ENCODE measurements at regions not wholly inside any gene's neighbourhood (a gene's known extent, or its start where the extent isn't known, plus 50 kb on each side); places are given as distances from the start of the nearest gene placed in this dataset.

GRCh38 chr4:180578175-180578574 is 1665.0 kb upstream of the TENM3 start:
- ChIA-PET POLR2A (no interaction called here), CTCF (no interaction called here)
- H3K36me3 Mint-ChIP-seq = no peaks in the 10 kb centered on the region
- peaks cover 0 to 4% (median 3%) of the 10 kb centered on the region in 5 donors for H3K9me3 Mint-ChIP-seq
- H3K4me3 Mint-ChIP-seq = no peak overlapping the region
- Histone ChIP-seq H3K36me3 (ENCODE audit: insufficient read depth, low read length) (no peaks in the 10 kb centered on the region), H3K4me1 (ENCODE audit: insufficient read depth, low read length) (no peaks in the 10 kb centered on the region), H3K27me3 (ENCODE audit: insufficient read depth, low read length, poor library complexity, severe bottlenecking) (no peaks in the 10 kb centered on the region), H3K4me3 (ENCODE audit: low read length) (no peak overlapping the region), H3K9me3 (ENCODE audit: low read length) (no peaks in the 10 kb centered on the region), H3K27ac (ENCODE audit: low read depth, low read length) (no peak overlapping the region)
- H3K27ac Mint-ChIP-seq = no peak overlapping the region
- DNase-seq = no peak
- no peaks in the 10 kb centered on the region for H3K27me3 Mint-ChIP-seq
- H3K4me1 Mint-ChIP-seq = no peaks in the 10 kb centered on the region

GRCh38 chr4:180581061-180581460 is 1662.1 kb upstream of the TENM3 start:
- CTCF ChIA-PET = no interaction called here
- DNase-seq = no peak
- Mint-ChIP-seq H3K27me3 (no peaks in the 10 kb centered on the region), H3K27ac (no peak overlapping the region), H3K36me3 (no peaks in the 10 kb centered on the region), H3K4me1 (no peaks in the 10 kb centered on the region), H3K4me3 (no peak overlapping the region), H3K9me3 (peaks cover 0 to 4% (median 2%) of the 10 kb centered on the region in 5 donors)
- Histone ChIP-seq H3K9me3 (ENCODE audit: low read length) (no peaks in the 10 kb centered on the region), H3K27me3 (ENCODE audit: insufficient read depth, low read length, poor library complexity, severe bottlenecking) (no peaks in the 10 kb centered on the region), H3K4me1 (ENCODE audit: insufficient read depth, low read length) (no peaks in the 10 kb centered on the region), H3K27ac (ENCODE audit: low read depth, low read length) (no peak overlapping the region), H3K4me3 (ENCODE audit: low read length) (no peak overlapping the region), H3K36me3 (ENCODE audit: insufficient read depth, low read length) (no peaks in the 10 kb centered on the region)
- POLR2A ChIA-PET = no interaction called here

DNA sequence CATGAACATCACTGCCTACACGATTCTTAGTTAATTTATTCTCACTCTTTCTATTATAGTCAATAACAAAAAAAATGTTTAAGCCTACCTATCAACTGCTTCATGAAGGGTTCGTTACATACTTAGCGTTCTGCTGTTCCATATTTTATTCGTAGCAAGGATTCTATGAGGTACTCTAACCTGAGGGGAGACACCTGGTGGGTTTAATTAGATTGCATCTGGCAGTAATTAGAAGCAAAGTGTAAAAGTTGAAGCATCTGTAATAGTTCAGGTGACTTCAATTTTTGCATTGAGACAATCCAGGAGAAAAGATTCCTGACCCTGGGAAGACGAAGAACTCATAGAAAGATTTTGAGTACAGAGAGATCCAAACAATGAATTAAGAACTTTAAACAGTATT is 1655.8 kb upstream of the TENM3 start:
- ChIA-PET POLR2A (no interaction called here), CTCF (no interaction called here)
- no peaks in the 10 kb centered on the region for H3K36me3 ChIP-seq (ENCODE audit: insufficient read depth, low read length)
- no peaks in the 10 kb centered on the region for H3K4me1 ChIP-seq (ENCODE audit: insufficient read depth, low read length)
- H3K9me3 ChIP-seq (ENCODE audit: low read length) = no peaks in the 10 kb centered on the region
- no peak overlapping the region for H3K27ac ChIP-seq (ENCODE audit: low read depth, low read length)
- Mint-ChIP-seq H3K4me1 (no peaks in the 10 kb centered on the region), H3K36me3 (no peaks in the 10 kb centered on the region), H3K27me3 (no peaks in the 10 kb centered on the region), H3K9me3 (no peaks in the 10 kb centered on the region), H3K4me3 (no peak overlapping the region), H3K27ac (no peak overlapping the region)
- no peaks in the 10 kb centered on the region for H3K27me3 ChIP-seq (ENCODE audit: insufficient read depth, low read length, poor library complexity, severe bottlenecking)
- DNase-seq = no peak
- no peak overlapping the region for H3K4me3 ChIP-seq (ENCODE audit: low read length)

- Histone ChIP-seq H3K4me1 (ENCODE audit: insufficient read depth, low read length) (no peaks in the 10 kb centered on the region), H3K4me3 (ENCODE audit: low read length) (no peak overlapping the region), H3K27me3 (ENCODE audit: insufficient read depth, low read length, poor library complexity, severe bottlenecking) (no peaks in the 10 kb centered on the region), H3K36me3 (ENCODE audit: insufficient read depth, low read length) (no peaks in the 10 kb centered on the region), H3K9me3 (ENCODE audit: low read length) (no peaks in the 10 kb centered on the region), H3K27ac (ENCODE audit: low read depth, low read length) (no peak overlapping the region)
- Mint-ChIP-seq H3K4me3 (no peak overlapping the region), H3K36me3 (no peaks in the 10 kb centered on the region), H3K4me1 (no peaks in the 10 kb centered on the region), H3K27ac (no peak overlapping the region), H3K27me3 (no peaks in the 10 kb centered on the region), H3K9me3 (peaks cover 0 to 9% (median 0%) of the 10 kb centered on the region in 5 donors)
- ChIA-PET POLR2A (no interaction called here), CTCF (no interaction called here)
- DNase-seq = no peak
Measured at GRCh38 chr4:180589575-180589974, 1653.6 kb upstream of the TENM3 start.

DNA sequence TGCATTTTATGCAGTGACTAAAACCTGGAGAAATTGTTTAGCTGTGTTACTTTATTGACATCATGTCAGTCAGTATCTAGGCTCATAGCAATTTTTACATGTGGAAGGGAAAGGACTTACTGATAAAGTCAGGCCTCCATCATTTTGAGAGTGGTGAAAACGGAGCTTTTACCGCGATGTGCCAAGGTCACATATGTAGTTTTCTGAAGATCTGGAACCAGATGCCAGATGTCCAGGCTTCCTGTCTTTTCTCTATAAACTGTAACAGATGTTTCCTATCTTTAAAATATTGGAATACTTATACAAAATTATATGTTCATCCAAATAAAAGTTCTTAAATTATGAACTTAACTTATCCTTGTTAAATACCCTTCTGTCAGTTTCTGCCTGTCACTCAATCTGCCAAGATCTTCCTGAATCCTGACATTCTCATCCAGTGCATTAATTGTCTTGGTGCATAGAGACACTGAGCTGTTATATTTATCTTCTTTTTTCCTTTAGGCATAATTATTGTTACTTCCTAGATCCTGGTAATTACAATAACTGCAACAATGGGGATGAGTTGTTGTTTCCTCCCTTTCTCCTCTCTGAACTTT is 1646.2 kb upstream of the TENM3 start:
- DNase-seq = no peak
- ChIA-PET CTCF (no interaction called here), POLR2A (no interaction called here)
- H3K9me3 ChIP-seq (ENCODE audit: low read length) = no peaks in the 10 kb centered on the region
- H3K4me1 Mint-ChIP-seq = no peaks in the 10 kb centered on the region
- no peak overlapping the region for H3K27ac Mint-ChIP-seq
- no peaks in the 10 kb centered on the region for H3K36me3 ChIP-seq (ENCODE audit: insufficient read depth, low read length)
- no peaks in the 10 kb centered on the region for H3K36me3 Mint-ChIP-seq
- no peak overlapping the region for H3K27ac ChIP-seq (ENCODE audit: low read depth, low read length)
- no peak overlapping the region for H3K4me3 Mint-ChIP-seq
- H3K27me3 Mint-ChIP-seq = no peaks in the 10 kb centered on the region
- H3K27me3 ChIP-seq (ENCODE audit: insufficient read depth, low read length, poor library complexity, severe bottlenecking) = no peaks in the 10 kb centered on the region
- H3K9me3 Mint-ChIP-seq = peaks cover 0 to 18% (median 2%) of the 10 kb centered on the region in 5 donors
- H3K4me1 ChIP-seq (ENCODE audit: insufficient read depth, low read length) = no peaks in the 10 kb centered on the region
- H3K4me3 ChIP-seq (ENCODE audit: low read length) = no peak overlapping the region

GRCh38 chr4:180598281-180598680 is 1644.9 kb upstream of the TENM3 start:
- H3K27me3 ChIP-seq (ENCODE audit: insufficient read depth, low read length, poor library complexity, severe bottlenecking) = no peaks in the 10 kb centered on the region
- H3K36me3 ChIP-seq (ENCODE audit: insufficient read depth, low read length) = no peaks in the 10 kb centered on the region
- Mint-ChIP-seq H3K9me3 (peaks cover under 1 to 18% (median 4%) of the 10 kb centered on the region in 5 donors), H3K27ac (no peak overlapping the region), H3K27me3 (no peaks in the 10 kb centered on the region), H3K36me3 (no peaks in the 10 kb centered on the region), H3K4me1 (no peaks in the 10 kb centered on the region), H3K4me3 (no peak overlapping the region)
- ChIA-PET POLR2A (no interaction called here), CTCF (no interaction called here)
- H3K27ac ChIP-seq (ENCODE audit: low read depth, low read length) = no peak overlapping the region
- DNase-seq = no peak
- no peak overlapping the region for H3K4me3 ChIP-seq (ENCODE audit: low read length)
- no peaks in the 10 kb centered on the region for H3K9me3 ChIP-seq (ENCODE audit: low read length)
- H3K4me1 ChIP-seq (ENCODE audit: insufficient read depth, low read length) = no peaks in the 10 kb centered on the region

DNA sequence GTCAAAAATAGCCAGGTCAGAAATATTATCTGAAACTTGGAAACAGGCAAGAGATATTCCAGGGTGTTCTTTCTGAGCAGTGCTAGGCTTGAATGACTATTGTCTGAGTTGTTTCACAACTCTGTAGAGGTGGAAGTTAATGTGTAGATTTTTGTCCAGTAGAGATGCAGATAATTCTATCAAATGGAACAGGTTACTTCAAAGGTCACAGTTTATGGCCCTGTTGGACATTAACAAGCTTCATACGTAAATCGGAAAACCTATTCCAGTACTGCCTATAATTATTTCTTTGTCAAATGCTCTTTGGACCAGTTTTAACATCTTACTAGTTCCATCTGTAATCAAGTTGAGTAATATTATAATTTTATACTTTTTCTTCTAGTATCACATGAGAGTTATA is 1639.4 kb upstream of the TENM3 start:
- Histone ChIP-seq H3K4me1 (ENCODE audit: insufficient read depth, low read length) (no peaks in the 10 kb centered on the region), H3K9me3 (ENCODE audit: low read length) (no peaks in the 10 kb centered on the region), H3K27ac (ENCODE audit: low read depth, low read length) (no peak overlapping the region), H3K27me3 (ENCODE audit: insufficient read depth, low read length, poor library complexity, severe bottlenecking) (no peaks in the 10 kb centered on the region), H3K4me3 (ENCODE audit: low read length) (no peak overlapping the region), H3K36me3 (ENCODE audit: insufficient read depth, low read length) (no peaks in the 10 kb centered on the region)
- Mint-ChIP-seq H3K4me3 (no peak overlapping the region), H3K4me1 (no peaks in the 10 kb centered on the region), H3K9me3 (peaks cover 3 to 10% (median 4%) of the 10 kb centered on the region in 5 donors), H3K36me3 (no peaks in the 10 kb centered on the region), H3K27me3 (no peaks in the 10 kb centered on the region), H3K27ac (no peak overlapping the region)
- no peak for DNase-seq
- ChIA-PET CTCF (no interaction called here), POLR2A (no interaction called here)

DNA sequence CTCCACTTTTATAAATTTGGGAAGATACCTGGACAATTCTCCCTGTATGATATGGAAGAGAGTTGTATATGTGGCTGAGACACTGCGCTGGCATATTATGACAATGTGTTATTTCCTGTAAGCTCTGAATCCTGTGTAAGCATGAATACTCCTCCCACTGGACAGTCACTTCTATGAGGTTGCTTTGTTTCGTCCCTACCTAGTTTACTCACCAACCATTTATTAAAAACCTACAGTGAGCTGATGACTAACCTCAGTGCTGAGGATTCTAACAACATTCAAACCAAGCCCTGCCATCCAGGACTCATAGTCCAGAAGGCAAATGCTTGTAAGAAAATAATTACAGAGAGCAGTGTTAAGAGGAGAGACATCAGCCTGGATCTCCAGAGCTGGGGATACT is 1632.9 kb upstream of the TENM3 start:
- no peak overlapping the region for H3K4me3 Mint-ChIP-seq
- no peaks in the 10 kb centered on the region for H3K27me3 Mint-ChIP-seq

DNA sequence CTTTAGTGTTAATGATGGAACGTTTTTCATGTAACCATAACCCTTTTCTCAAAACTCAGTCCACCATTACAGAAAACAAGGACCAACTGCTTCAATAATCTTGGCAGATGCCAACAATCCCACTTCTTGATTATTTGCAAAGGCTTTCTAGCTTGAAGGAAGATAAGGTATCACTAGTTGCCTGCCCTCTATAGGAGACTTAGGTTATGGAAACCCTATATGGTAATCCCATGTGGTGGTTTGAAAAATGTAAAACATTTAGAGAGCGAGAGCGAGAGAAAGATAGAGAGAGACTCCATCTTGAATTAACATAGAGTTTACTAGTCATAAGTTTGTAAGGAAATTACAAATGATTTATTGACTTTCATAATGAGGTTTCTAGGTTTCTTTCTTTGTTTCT is 1627.5 kb upstream of the TENM3 start:
- H3K27me3 ChIP-seq (ENCODE audit: insufficient read depth, low read length, poor library complexity, severe bottlenecking) = no peaks in the 10 kb centered on the region
- POLR2A ChIA-PET = no interaction called here
- no peaks in the 10 kb centered on the region for H3K36me3 Mint-ChIP-seq
- H3K9me3 ChIP-seq (ENCODE audit: low read length) = no peaks in the 10 kb centered on the region
- no peak overlapping the region for H3K27ac Mint-ChIP-seq
- H3K27ac ChIP-seq (ENCODE audit: low read depth, low read length) = no peak overlapping the region
- no peaks in the 10 kb centered on the region for H3K36me3 ChIP-seq (ENCODE audit: insufficient read depth, low read length)
- no peak for DNase-seq
- H3K27me3 Mint-ChIP-seq = no peaks in the 10 kb centered on the region
- H3K4me3 ChIP-seq (ENCODE audit: low read length) = no peak overlapping the region
- H3K9me3 Mint-ChIP-seq = peaks cover 0 to 5% (median 3%) of the 10 kb centered on the region in 5 donors
- no peaks in the 10 kb centered on the region for H3K4me1 ChIP-seq (ENCODE audit: insufficient read depth, low read length)
- CTCF ChIA-PET = no interaction called here
- no peak overlapping the region for H3K4me3 Mint-ChIP-seq
- no peaks in the 10 kb centered on the region for H3K4me1 Mint-ChIP-seq

More for the DNA sequence above, 1632.9 kb upstream of the TENM3 start:
- Histone ChIP-seq H3K27me3 (ENCODE audit: insufficient read depth, low read length, poor library complexity, severe bottlenecking) (no peaks in the 10 kb centered on the region), H3K27ac (ENCODE audit: low read depth, low read length) (no peak overlapping the region), H3K4me1 (ENCODE audit: insufficient read depth, low read length) (no peaks in the 10 kb centered on the region), H3K36me3 (ENCODE audit: insufficient read depth, low read length) (no peaks in the 10 kb centered on the region), H3K9me3 (ENCODE audit: low read length) (no peaks in the 10 kb centered on the region), H3K4me3 (ENCODE audit: low read length) (no peak overlapping the region)
- Mint-ChIP-seq H3K9me3 (peaks cover 0 to 10% (median 3%) of the 10 kb centered on the region in 5 donors), H3K27ac (no peak overlapping the region), H3K36me3 (no peaks in the 10 kb centered on the region), H3K4me1 (no peaks in the 10 kb centered on the region)
- ChIA-PET CTCF (no interaction called here), POLR2A (no interaction called here)
- no peak for DNase-seq
